ENCODE measurements at regions not wholly inside any gene's neighbourhood (a gene's known extent, or its start where the extent isn't known, plus 50 kb on each side); places are given as distances from the start of the nearest gene placed in this dataset.
"Not testable (repeated sequence)": the region's sequence is repeated elsewhere in the genome, so short reads cannot be mapped to it uniquely, and the experiment has no call there.

DNA sequence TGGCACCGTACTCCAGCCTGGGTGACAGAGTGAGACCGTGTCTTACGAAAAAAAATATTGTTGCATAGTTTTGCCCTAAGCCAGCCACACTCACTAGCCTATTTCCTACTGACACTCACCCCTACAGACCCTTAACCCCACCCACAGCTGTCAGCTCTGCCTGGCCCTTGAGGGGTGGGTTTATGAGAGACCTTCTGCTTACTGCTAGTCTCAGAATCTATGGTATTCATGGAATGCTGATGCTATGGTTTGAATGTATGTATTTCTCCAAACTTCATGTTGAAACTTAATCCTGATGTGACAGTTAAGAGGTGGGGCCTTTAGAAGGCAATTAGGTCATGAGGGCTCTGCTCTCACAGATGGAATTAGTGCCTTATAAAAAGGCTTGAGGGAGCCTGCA lies 79.2 kb upstream of the LRCH1 start:
- H4K20me1 ChIP-seq (ENCODE audit: insufficient read depth, low read length), result no peaks in the 10 kb centered on the region
- H3K27ac ChIP-seq (ENCODE audit: low read depth, low read length, poor library complexity, severe bottlenecking), result no peak overlapping the region
- ChIA-PET POLR2A (no interaction called here), CTCF (ENCODE audit: unreplicated experiment) (no interaction called here)
- DNase-seq (ENCODE audit: low spot score), result no peak
- H3K79me2 ChIP-seq (ENCODE audit: insufficient read depth, low read depth, low read length), result no peaks in the 10 kb centered on the region
- no peaks in the 10 kb centered on the region for H3K36me3 ChIP-seq (ENCODE audit: insufficient read depth, low read length)
- intact Hi-C loops (cut with micrococcal nuclease; ENCODE audit: unreplicated experiment), result no loop called here
- H2AFZ ChIP-seq (ENCODE audit: low read length), result no peak overlapping the region
- H3K4me1 ChIP-seq (ENCODE audit: insufficient read depth, low read length, poor library complexity, severe bottlenecking), result no peaks in the 10 kb centered on the region
- no peaks in the 10 kb centered on the region for H3K9me3 ChIP-seq (ENCODE audit: low read length)
- TF ChIP-seq CTCF (conservative IDR thresholded peaks at IDR 0.05; ENCODE audit: low read length) (no peak), EZH2phosphoT487 (IDR thresholded peaks at IDR 0.05; ENCODE audit: borderline replicate concordance, low read depth, low read length) (no peak)
- no peaks in the 10 kb centered on the region for H3K9me2 ChIP-seq (ENCODE audit: insufficient read depth, low read length)
- no peak overlapping the region for H3K4me3 ChIP-seq (ENCODE audit: low read depth, low read length, poor library complexity, severe bottlenecking)
- H3K4me2 ChIP-seq (ENCODE audit: low read length), result no peak overlapping the region
- no TSS peak for BruUV-seq (replicated peaks)

- H3K4me2 ChIP-seq (ENCODE audit: low read length), result no peak overlapping the region
These were observed 80.6 kb upstream of the LRCH1 start for GRCh38 chr13:46472384-46472783.

DNA sequence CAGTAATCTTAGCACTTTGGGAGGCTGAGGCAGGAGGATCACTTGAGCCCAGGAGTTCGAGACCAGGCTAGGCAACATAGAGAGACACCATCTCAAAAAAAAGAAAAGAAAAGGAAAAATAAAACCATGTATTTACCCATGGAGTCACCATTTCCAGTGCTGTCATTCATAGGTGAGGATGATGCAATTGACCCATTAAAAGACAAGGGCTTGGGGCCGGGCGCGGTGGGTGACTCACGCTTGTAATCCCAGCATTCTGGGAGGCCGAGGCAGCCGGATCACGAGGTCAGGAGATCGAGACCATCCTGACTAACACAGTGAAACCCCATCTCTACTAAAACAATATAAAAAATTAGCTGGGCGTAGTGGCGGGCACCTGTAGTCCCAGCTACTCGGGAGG lies 82.6 kb upstream of the RUBCNL start:
- H4K20me1 ChIP-seq (ENCODE audit: insufficient read depth, low read length); H3K36me3 ChIP-seq (ENCODE audit: insufficient read depth, low read length); H2AFZ ChIP-seq (ENCODE audit: low read length); H3K4me3 ChIP-seq (ENCODE audit: low read depth, low read length, poor library complexity, severe bottlenecking); H3K9me2 ChIP-seq (ENCODE audit: insufficient read depth, low read length); BruUV-seq (replicated peaks); CTCF ChIA-PET (ENCODE audit: unreplicated experiment); H3K4me2 ChIP-seq (ENCODE audit: low read length); DNase-seq (ENCODE audit: low spot score); H3K79me2 ChIP-seq (ENCODE audit: insufficient read depth, low read depth, low read length); H3K9me3 ChIP-seq (ENCODE audit: low read length); H3K4me1 ChIP-seq (ENCODE audit: insufficient read depth, low read length, poor library complexity, severe bottlenecking); H3K27ac ChIP-seq (ENCODE audit: low read depth, low read length, poor library complexity, severe bottlenecking); intact Hi-C loops (cut with micrococcal nuclease; ENCODE audit: unreplicated experiment): not testable (repeated sequence)
- POLR2A ChIA-PET, result interaction anchor here (0.6 to 1.1 kb wide), 7 partner anchors 10 to 600 kb away, joined by 3 to 5 read pairs (median 3); no protein-coding TSS in a partner anchor

More at GRCh38 chr13:46472384-46472783, 80.6 kb upstream of the LRCH1 start:
- ChIA-PET CTCF (ENCODE audit: unreplicated experiment) (no interaction called here), POLR2A (interaction anchor here (1.0 kb wide), 1 partner anchor 132 kb away, joined by 3 read pairs; no protein-coding TSS in a partner anchor)
- H3K4me3 ChIP-seq (ENCODE audit: low read depth, low read length, poor library complexity, severe bottlenecking), result no peak overlapping the region
- no peaks in the 10 kb centered on the region for H4K20me1 ChIP-seq (ENCODE audit: insufficient read depth, low read length)
- no peaks in the 10 kb centered on the region for H3K4me1 ChIP-seq (ENCODE audit: insufficient read depth, low read length, poor library complexity, severe bottlenecking)
- H3K36me3 ChIP-seq (ENCODE audit: insufficient read depth, low read length), result no peaks in the 10 kb centered on the region
- no peak for DNase-seq (ENCODE audit: low spot score)
- TF ChIP-seq CTCF (conservative IDR thresholded peaks at IDR 0.05; ENCODE audit: low read length) (no peak), EZH2phosphoT487 (IDR thresholded peaks at IDR 0.05; ENCODE audit: borderline replicate concordance, low read depth, low read length) (no peak)
- H3K27ac ChIP-seq (ENCODE audit: low read depth, low read length, poor library complexity, severe bottlenecking), result no peak overlapping the region
- H2AFZ ChIP-seq (ENCODE audit: low read length), result no peak overlapping the region
- no TSS peak for BruUV-seq (replicated peaks)
- H3K79me2 ChIP-seq (ENCODE audit: insufficient read depth, low read depth, low read length), result no peaks in the 10 kb centered on the region
- no peaks in the 10 kb centered on the region for H3K9me2 ChIP-seq (ENCODE audit: insufficient read depth, low read length)
- intact Hi-C loops (cut with micrococcal nuclease; ENCODE audit: unreplicated experiment), result no loop called here
- H3K9me3 ChIP-seq (ENCODE audit: low read length), result no peaks in the 10 kb centered on the region

All from OCI-LY7 (cell line).